Right atrium auricular region (tissue), 2 donors: ENCODE measurements at regions not wholly inside any gene's neighbourhood (a gene's known extent, or its start where the extent isn't known, plus 50 kb on each side); places are given as distances from the start of the nearest gene placed in this dataset.
"Not testable (repeated sequence)": the region's sequence is repeated elsewhere in the genome, so short reads cannot be mapped to it uniquely, and the experiment has no call there.

Experiments used
- DNase-seq: peaks from one replicate; pipeline ENCODE4 v3.0.0-alpha.2; 2019; ENCODE audit warnings: low spot score
- H3K27ac ChIP-seq, 2 donors: fragments of 200-600 bp; sonication (generic); 1 replicate in 1 of 2; 2 replicates in 1 of 2; pipeline ENCODE4 v1.5.1; 2016 to 2019
- H3K27me3 ChIP-seq, 2 donors: fragments of 200-600 bp; sonication (generic); one replicate each; pipeline versions ENCODE4 v1.5.1 to v1.6.0; 2017 to 2019
- H3K36me3 ChIP-seq: fragments of 200-600 bp; sonication (generic); one replicate; pipeline ENCODE4 v1.5.1; 2016
- H3K4me1 ChIP-seq, 2 donors: fragments of 200-600 bp; sonication (generic); one replicate each; pipeline versions ENCODE4 v1.5.1 to v1.6.0; 2017 to 2019
- H3K4me3 ChIP-seq, 2 donors: fragments of 200-600 bp; sonication (generic); 1 replicate in 1 of 2; 2 replicates in 1 of 2; pipeline ENCODE4 v1.5.1; 2017 to 2019; ENCODE audit warnings: mild to moderate bottlenecking in 1 of 2, moderate library complexity in 1 of 2
- H3K9me3 ChIP-seq, 2 donors: fragments of 200-600 bp; sonication (generic); one replicate each; pipeline ENCODE4 v1.5.1; 2019
- CTCF ChIP-seq, 2 donors: fragments of 200-600 bp; sonication (generic); IDR thresholded peaks; one replicate each; pipeline ENCODE4 v1.5.1; 2019; ENCODE audit warnings: antibody characterized with exemption in 2 of 2

DNA sequence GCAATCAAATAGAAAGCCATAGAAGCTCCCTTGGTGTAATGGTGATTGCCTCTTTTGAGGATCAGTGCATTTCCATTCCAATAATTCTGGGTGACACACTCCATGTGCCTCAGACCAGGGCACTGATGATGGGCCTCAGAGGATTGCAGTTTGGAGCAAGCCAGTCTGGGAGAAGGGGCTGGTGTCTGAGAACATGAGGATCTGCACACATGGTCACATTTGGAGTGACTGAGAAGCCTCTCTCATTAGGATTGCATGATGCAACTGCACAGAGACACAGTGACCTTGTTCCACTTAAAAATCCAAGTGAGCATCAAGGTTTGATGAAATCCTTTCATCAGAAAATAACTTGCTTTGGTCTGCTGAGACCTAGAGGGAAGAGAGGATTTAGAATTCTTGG lies 216.4 kb downstream of the ANKRD30B start:
- H3K36me3 ChIP-seq, result no peaks in the 10 kb centered on the region
- no peak overlapping the region for H3K4me3 ChIP-seq
- no peak for TF ChIP-seq CTCF (IDR thresholded peaks at IDR 0.05)
- H3K4me1 ChIP-seq, result no peaks in the 10 kb centered on the region
- DNase-seq, result no peak
- no peaks in the 10 kb centered on the region for H3K9me3 ChIP-seq
- H3K27me3 ChIP-seq, result no peaks in the 10 kb centered on the region
- no peak overlapping the region for H3K27ac ChIP-seq

DNA sequence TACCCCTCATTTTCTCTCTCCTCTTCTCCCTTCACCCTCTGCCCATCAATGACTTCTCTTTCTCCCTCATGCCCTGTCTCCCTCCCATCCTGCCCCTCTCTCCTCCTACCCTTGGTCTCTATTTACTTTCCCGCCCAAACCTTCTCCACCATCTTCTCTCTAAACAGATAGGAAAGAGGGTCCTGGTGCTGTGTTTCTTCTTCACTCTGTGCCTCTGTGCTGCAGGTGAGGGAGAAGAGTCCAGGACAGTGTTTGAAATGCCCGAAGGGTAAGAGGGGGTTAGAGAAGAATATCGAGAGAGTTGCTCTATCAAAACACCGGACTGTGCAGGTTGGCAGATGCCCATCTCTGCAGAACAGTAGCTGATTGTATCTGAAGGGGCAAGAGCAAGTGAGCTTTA lies 217.0 kb downstream of the ANKRD30B start:
- H3K27me3 ChIP-seq, DNase-seq, H3K27ac ChIP-seq, H3K9me3 ChIP-seq, H3K36me3 ChIP-seq, H3K4me3 ChIP-seq, H3K4me1 ChIP-seq: not testable (repeated sequence)

- H3K4me1 ChIP-seq, result no peaks in the 10 kb centered on the region
- H3K27ac ChIP-seq, result no peak overlapping the region
- no peak overlapping the region for H3K4me3 ChIP-seq
- no peaks in the 10 kb centered on the region for H3K36me3 ChIP-seq
- H3K9me3 ChIP-seq, result no peaks in the 10 kb centered on the region
- peak; percentile 5 for DNase-seq
- TF ChIP-seq CTCF (IDR thresholded peaks at IDR 0.05), result no peak
- H3K27me3 ChIP-seq, result no peaks in the 10 kb centered on the region
Measured at GRCh38 chr18:14965553-14965952, 217.6 kb downstream of the ANKRD30B start.

DNA sequence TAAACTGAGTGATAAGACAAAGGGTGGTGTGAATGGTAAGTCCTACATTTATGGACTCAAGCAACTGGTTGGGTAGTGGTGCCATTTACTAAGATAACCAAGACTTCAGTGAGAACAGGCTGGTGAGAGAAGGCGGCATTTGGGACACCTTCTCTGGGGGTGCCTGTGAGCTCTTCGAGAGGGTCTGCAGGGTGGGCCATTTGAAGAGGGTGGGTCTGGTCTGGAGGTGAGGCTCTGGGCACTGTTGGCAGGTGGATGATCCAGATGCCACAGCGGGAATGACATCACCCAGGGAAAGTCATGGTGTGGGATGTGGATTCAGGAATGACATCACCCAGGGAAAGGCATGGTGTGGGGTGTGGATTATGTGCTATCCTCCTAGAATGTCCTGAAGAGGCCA lies 219.3 kb downstream of the ANKRD30B start:
- H3K27me3 ChIP-seq, H3K36me3 ChIP-seq, H3K4me1 ChIP-seq, H3K27ac ChIP-seq, H3K4me3 ChIP-seq, H3K9me3 ChIP-seq: not testable (repeated sequence)
- DNase-seq, result peak; percentile 26

DNA sequence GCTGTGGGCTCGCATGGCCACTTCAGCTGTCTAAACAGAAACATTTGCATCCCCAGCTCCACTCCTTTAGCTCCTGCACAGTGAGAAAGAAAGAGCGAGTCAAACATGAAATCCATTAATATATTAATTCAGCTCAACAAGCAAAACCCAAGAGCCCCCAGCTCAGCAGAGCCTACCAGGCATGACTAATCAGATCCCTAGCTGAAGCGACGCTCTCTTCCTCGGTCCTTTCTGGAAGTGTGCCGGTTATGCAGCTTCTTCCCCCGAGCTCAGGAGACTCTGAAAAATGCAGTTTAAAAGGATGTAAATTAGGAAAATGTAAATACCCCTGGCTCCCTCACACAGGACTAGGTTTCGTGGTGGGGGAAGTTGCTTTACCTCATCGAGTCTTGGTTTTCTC lies 221.5 kb downstream of the ANKRD30B start:
- H3K36me3 ChIP-seq, result no peaks in the 10 kb centered on the region
- peak; percentile 26 for DNase-seq
- H3K27ac ChIP-seq, result no peak overlapping the region
- TF ChIP-seq CTCF (IDR thresholded peaks at IDR 0.05), result no peak
- no peaks in the 10 kb centered on the region for H3K9me3 ChIP-seq
- H3K27me3 ChIP-seq, result no peaks in the 10 kb centered on the region
- no peaks in the 10 kb centered on the region for H3K4me1 ChIP-seq
- H3K4me3 ChIP-seq, result no peak overlapping the region

DNA sequence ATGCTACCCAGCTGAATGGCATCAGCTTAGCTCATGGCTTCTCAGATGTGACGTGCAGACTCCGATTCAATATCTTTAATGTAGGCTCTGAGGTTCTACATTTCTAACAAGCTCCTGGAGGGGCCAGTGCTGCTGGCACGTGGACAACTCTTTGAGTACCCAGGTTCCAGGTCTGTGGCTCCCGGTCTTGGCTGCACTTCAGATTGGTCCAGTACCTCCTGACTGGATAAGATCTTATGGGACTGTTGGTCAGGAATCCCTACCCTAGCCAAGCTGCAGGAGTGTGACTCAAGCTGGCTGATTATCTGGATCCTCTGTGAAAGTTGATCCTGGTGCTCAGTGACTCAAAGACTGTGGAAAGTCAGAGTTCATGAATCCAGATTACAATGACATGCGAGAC lies 222.1 kb downstream of the ANKRD30B start:
- Histone ChIP-seq H3K36me3 (no peaks in the 10 kb centered on the region), H3K27me3 (no peaks in the 10 kb centered on the region), H3K4me3 (no peak overlapping the region), H3K9me3 (no peaks in the 10 kb centered on the region), H3K4me1 (no peaks in the 10 kb centered on the region), H3K27ac (no peak overlapping the region)
- TF ChIP-seq CTCF (IDR thresholded peaks at IDR 0.05), result no peak
- DNase-seq, result peak; percentile 56

GRCh38 chr18:14971461-14972185 lies 223.7 kb downstream of the ANKRD30B start:
- Histone ChIP-seq H3K4me1 (no peaks in the 10 kb centered on the region), H3K36me3 (no peaks in the 10 kb centered on the region), H3K4me3 (no peak overlapping the region), H3K27me3 (no peaks in the 10 kb centered on the region), H3K27ac (no peak overlapping the region), H3K9me3 (no peaks in the 10 kb centered on the region)
- no peak for DNase-seq
- TF ChIP-seq CTCF (IDR thresholded peaks at IDR 0.05), result no peak

GRCh38 chr18:14973421-14973820 lies 225.4 kb downstream of the ANKRD30B start:
- H3K9me3 ChIP-seq, H3K4me3 ChIP-seq, H3K27me3 ChIP-seq, H3K36me3 ChIP-seq, H3K27ac ChIP-seq, H3K4me1 ChIP-seq: not testable (repeated sequence)
- peak; percentile 38 for DNase-seq
